ENCODE measurements at regions not wholly inside any gene's neighbourhood (a gene's known extent, or its start where the extent isn't known, plus 50 kb on each side); places are given as distances from the start of the nearest gene placed in this dataset.

DNA sequence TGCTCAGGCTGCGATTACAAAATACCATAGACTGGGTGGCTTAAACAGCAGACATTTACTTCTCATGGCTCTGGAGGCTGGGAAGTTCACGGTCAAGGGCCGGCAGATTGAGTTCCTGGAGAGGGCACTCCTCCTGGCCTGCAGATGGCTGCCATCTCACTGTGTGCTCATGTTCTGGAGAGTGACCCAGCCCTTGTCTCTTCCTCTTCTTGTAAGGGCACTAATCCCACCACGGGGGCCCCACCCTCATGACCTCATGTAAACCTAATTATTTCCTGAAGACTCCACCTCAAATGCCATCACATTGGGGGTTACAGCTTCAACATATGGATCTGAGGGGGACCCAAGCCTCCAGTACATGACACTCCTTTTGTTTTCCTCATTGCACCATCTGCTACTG is 56.0 kb upstream of the CLDN10 start:
- no peak for TF ChIP-seq POLR2A (IDR thresholded peaks at IDR 0.05; ENCODE audit: low read length)
- no peak for TF ChIP-seq GATA1 (IDR thresholded peaks at IDR 0.05; ENCODE audit: low read depth, low read length)
